ENCODE measurements at regions not wholly inside any gene's neighbourhood (a gene's known extent, or its start where the extent isn't known, plus 50 kb on each side); places are given as distances from the start of the nearest gene placed in this dataset.

GRCh38 chr5:130651440-130651839 is 513.6 kb downstream of the HINT1 start:
- ATAC-seq, result no peak

GRCh38 chr5:130643321-130643720 is 521.7 kb downstream of the HINT1 start:
- Histone ChIP-seq H3K27ac (ENCODE audit: low read depth, low read length) (no peak overlapping the region), H3K4me2 (ENCODE audit: low read length) (no peak overlapping the region), H3K9me2 (ENCODE audit: insufficient read depth) (no peaks in the 10 kb centered on the region), H4K20me1 (ENCODE audit: insufficient read depth) (no peaks in the 10 kb centered on the region), H3K4me1 (ENCODE audit: control insufficient read depth in 1 of 2, insufficient read depth in 2 of 2, low read length in 2 of 2) (no peaks in the 10 kb centered on the region), H3K4me3 (replicated peaks in 1 of 2; ENCODE audit: low read depth in 1 of 2, low read length in 2 of 2) (no peak overlapping the region), H3K27me3 (ENCODE audit: insufficient read depth, low read length) (no peaks in the 10 kb centered on the region), H3K36me3 (ENCODE audit: control insufficient read depth in 1 of 2, insufficient read depth in 2 of 2, low read length in 2 of 2) (no peaks in the 10 kb centered on the region), H3K79me2 (ENCODE audit: insufficient read depth, low read length) (no peaks in the 10 kb centered on the region), H2AFZ (ENCODE audit: low read depth, low read length, poor library complexity, severe bottlenecking) (no peak overlapping the region), H3K9me3 (ENCODE audit: control insufficient read depth in 1 of 2, insufficient read depth in 1 of 2, low read depth in 1 of 2, low read length in 2 of 2) (no peaks in the 10 kb centered on the region; a peak in 1 of 4 replicates), H3K9ac (ENCODE audit: low read length) (no peak overlapping the region)
- intact Hi-C loops (cut with micrococcal nuclease), result no loop called here
- DNase-seq (ENCODE audit: low read depth, low spot score) (no peak), ATAC-seq (no peak)
- TF ChIP-seq FOSL1 (IDR thresholded peaks at IDR 0.05; ENCODE audit: low read depth) (no peak), SRF (IDR thresholded peaks at IDR 0.05; ENCODE audit: low read depth) (no peak), ELF1 (IDR thresholded peaks at IDR 0.05; ENCODE audit: borderline replicate concordance, low read depth) (no peak), ZFX (IDR thresholded peaks at IDR 0.05) (no peak), ZBTB33 (IDR thresholded peaks at IDR 0.05; ENCODE audit: extremely low read depth, insufficient replicate concordance, low read length) (no peak), EGR1 (IDR thresholded peaks at IDR 0.05; ENCODE audit: low read depth) (no peak), RAD21 (IDR thresholded peaks at IDR 0.05; ENCODE audit: low read depth) (no peak)
- ChIA-PET CTCF (no interaction called here), POLR2A (no interaction called here), RAD21 (ENCODE audit: low non-redundant PET in 1 of 2, low total read pairs in 2 of 2, uncharacterized antibody in 2 of 2, unreplicated experiment in 2 of 2) (no interaction called here)
- BruUV-seq (replicated peaks), result no TSS peak

More at GRCh38 chr5:130651440-130651839, 513.6 kb downstream of the HINT1 start:
- intact Hi-C loops (cut with micrococcal nuclease), result no loop called here
- Histone ChIP-seq H3K9me2 (ENCODE audit: insufficient read depth) (no peaks in the 10 kb centered on the region), H3K27ac (ENCODE audit: low read depth, low read length) (no peak overlapping the region), H2AFZ (ENCODE audit: low read depth, low read length, poor library complexity, severe bottlenecking) (no peak overlapping the region), H3K4me1 (ENCODE audit: control insufficient read depth in 1 of 2, insufficient read depth in 2 of 2, low read length in 2 of 2) (peaks cover 0 to 12% of the 10 kb centered on the region in 2 experiments; a peak in 1 of 4 replicates), H3K36me3 (ENCODE audit: control insufficient read depth in 1 of 2, insufficient read depth in 2 of 2, low read length in 2 of 2) (no peaks in the 10 kb centered on the region), H3K79me2 (ENCODE audit: insufficient read depth, low read length) (no peaks in the 10 kb centered on the region), H4K20me1 (ENCODE audit: insufficient read depth) (no peaks in the 10 kb centered on the region), H3K4me3 (replicated peaks in 1 of 2; ENCODE audit: low read depth in 1 of 2, low read length in 2 of 2) (no peak overlapping the region), H3K4me2 (ENCODE audit: low read length) (no peak overlapping the region), H3K27me3 (ENCODE audit: insufficient read depth, low read length) (no peaks in the 10 kb centered on the region), H3K9ac (ENCODE audit: low read length) (no peak overlapping the region), H3K9me3 (ENCODE audit: control insufficient read depth in 1 of 2, insufficient read depth in 1 of 2, low read depth in 1 of 2, low read length in 2 of 2) (no peaks in the 10 kb centered on the region)
- no TSS peak for BruUV-seq (replicated peaks)
- ChIA-PET CTCF (no interaction called here), RAD21 (ENCODE audit: low non-redundant PET in 1 of 2, low total read pairs in 2 of 2, uncharacterized antibody in 2 of 2, unreplicated experiment in 2 of 2) (no interaction called here), POLR2A (no interaction called here)
- no peak for TF ChIP-seq SP1 (IDR thresholded peaks at IDR 0.05; ENCODE audit: low read depth)
- no peak for TF ChIP-seq ELF1 (IDR thresholded peaks at IDR 0.05; ENCODE audit: borderline replicate concordance, low read depth)
- no peak for TF ChIP-seq POLR2A (IDR thresholded peaks at IDR 0.05; ENCODE audit: borderline replicate concordance, extremely low read depth, insufficient read depth, insufficient read length)
- TF ChIP-seq JUND (IDR thresholded peaks at IDR 0.05), result no peak
- no peak for TF ChIP-seq EZH2 (IDR thresholded peaks at IDR 0.05)
- TF ChIP-seq EZH2phosphoT487 (IDR thresholded peaks at IDR 0.05; ENCODE audit: borderline replicate concordance), result no peak
- TF ChIP-seq ZNF274 (IDR thresholded peaks at IDR 0.05; ENCODE audit: low read depth, low read length), result no peak
- no peak for TF ChIP-seq CBX3 (IDR thresholded peaks at IDR 0.05; ENCODE audit: low read depth)
- TF ChIP-seq ATF3 (IDR thresholded peaks at IDR 0.05), result no peak
- no peak for DNase-seq (ENCODE audit: low read depth, low spot score)

All from HCT116 (cell line).